SKM-1 treated with dmso at 0.1 percent for 144 hours (cell line): ENCODE measurements at regions not wholly inside any gene's neighbourhood (a gene's known extent, or its start where the extent isn't known, plus 50 kb on each side); places are given as distances from the start of the nearest gene placed in this dataset.
"Not testable (repeated sequence)": the region's sequence is repeated elsewhere in the genome, so short reads cannot be mapped to it uniquely, and the experiment has no call there.

Experiments used
- DNase-seq: peaks from one replicate; lab custom pipeline; 2025; ENCODE audit not compliant: unreplicated experiment; lab: John Stamatoyannopoulos, UW

DNA sequence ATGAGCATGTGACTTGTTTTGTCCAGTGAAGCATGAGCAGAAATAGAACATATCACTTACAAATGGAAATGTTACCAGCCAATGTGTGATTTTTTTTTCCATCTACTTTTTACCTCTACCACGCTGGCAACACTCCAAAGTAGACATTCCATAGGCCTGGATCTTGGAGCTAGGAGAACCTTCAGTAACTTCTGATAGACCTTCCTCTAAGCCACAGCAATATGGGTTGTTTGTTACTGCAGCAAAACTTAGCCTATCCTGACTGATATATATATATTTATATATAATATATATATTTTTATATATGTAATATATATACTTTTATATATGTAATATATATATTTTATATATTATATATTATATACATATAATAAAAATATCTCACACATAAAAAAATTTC, 284.4 kb upstream of the XYLT1 start:
- no peak for DNase-seq

DNA sequence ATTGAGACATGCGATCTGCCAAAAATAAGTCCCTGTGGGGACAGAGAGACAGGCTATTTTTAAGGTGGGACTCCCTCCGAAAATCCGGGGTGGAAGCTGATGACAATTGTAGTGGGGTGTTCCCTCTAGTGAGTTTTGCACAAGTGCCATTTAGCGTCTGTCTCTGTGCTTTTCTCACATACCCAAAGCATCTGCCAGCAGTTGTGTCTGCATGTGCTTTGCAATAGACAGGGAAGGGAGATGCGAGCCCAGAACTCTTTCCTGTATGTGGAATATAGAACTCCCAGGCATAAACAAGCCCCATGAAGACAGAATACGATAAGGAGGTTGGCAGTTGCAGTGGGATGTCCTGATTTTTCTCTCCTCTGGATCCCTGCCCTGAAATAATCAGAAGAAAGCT, 282.7 kb upstream of the XYLT1 start:
- DNase-seq: no peak

DNA sequence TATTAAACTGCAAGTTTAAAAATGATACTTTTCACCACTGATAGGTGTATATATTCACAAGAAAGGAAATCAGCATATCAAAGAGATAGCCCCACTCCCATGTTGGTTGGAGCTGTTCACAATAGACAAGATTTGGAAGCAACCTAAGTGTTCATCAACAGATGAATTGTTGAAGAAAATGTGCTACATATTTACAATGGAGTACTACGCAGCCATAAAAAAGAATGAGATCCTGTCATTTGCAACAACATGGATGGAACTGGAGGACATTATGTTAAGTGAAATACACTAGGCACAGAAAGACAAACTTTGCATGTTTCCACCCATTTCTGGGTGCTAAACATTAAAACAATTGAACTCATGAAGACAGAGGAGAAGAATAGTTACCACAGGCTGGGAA, 278.9 kb upstream of the XYLT1 start:
- DNase-seq: no peak

DNA sequence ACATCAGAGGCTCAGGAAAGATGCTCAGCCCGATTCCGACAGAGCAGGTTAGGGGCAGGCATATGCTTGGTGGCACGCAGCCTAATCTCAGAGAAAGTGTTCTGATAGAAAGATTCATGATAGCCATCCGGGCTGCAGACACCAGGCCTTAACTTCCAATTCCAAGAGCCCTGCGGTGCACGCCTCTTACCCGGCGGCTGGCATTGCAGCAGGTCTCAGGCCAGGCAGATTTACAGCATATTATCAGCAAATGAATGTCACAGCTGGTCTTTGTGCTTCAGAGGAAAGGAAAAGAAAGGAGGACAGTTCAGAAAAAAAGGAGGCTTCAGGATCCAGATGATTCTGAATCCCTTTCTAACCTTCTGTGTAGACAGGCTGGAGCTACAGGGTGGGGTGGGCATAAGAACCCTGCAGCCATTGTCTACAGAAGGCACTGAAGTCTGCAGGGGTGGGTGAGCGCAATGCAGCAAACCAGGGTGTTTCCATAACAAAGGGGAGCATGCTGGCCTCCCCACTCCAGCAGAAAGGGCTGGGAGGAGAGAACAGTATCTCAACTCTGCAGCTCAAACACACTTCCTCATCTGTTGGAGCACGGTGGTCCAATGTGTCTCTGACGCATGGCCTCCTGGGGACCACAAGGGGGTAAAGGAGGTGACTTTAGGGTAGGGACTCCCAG, 277.4 kb upstream of the XYLT1 start:
- no peak for DNase-seq

DNA sequence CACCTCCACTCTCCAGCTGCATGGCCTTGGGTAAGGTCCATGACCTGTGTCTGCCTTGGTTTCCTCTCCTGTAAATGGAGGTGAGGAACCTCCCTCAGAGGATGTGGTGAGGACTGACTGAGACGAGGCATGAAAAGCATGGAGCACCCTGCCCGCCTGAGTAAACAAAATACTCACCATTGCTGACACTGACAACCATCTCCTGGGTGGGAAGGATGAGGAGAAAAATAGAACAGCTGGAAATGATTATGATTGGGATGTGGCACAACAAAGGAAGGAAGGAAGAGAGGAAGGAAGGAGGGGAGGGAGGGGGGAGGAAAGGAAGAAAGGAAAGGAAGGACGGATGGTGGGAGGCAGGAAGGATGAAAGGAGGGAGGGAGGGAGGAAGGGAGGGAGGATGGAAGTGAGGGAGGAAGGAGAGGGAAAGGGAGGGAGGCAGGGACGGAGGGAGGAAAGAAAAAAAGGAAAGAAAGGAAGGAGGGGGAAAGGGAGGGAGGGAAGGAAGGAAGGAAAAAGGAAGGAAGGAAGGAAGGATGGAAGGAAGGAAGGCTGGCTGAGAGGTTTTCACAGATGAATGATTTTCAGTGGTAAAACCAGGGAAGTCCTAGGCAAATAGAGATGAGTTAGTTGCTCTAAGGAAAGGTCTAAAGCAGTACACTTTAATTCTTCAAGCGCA, 276.5 kb upstream of the XYLT1 start:
- DNase-seq: no peak

DNA sequence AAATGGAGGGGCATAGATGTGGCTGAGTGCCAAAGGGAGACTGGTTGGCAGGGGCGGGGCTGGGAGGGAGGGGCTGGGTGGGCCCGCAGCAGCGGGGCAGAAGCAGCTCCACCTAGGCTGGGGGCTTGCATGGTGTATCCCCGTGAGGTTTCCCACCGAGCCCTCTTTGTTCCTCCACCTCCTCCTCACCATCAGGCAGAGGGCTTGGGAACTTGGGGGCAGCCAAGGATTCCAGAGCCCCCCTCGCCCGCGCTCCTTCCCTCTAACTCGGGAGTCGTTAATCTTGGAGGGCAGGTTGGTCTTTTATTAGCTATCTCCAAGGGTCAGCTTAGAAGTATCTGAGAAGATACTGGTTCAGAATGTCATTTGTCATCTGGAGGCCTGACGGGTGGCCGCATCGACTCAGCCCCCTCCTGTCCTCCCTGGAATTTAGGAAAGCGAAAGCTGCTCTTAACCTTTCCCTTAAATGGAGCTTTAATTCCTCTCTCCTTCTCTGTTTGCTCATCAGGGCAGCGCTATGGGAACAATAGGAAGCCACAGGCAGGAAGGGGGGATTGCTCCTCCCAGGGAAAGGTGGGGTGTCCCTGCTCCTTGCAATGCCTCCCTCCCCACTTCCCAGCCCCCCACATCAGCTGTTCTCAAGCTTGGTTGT, 274.3 kb upstream of the XYLT1 start:
- DNase-seq: no peak

DNA sequence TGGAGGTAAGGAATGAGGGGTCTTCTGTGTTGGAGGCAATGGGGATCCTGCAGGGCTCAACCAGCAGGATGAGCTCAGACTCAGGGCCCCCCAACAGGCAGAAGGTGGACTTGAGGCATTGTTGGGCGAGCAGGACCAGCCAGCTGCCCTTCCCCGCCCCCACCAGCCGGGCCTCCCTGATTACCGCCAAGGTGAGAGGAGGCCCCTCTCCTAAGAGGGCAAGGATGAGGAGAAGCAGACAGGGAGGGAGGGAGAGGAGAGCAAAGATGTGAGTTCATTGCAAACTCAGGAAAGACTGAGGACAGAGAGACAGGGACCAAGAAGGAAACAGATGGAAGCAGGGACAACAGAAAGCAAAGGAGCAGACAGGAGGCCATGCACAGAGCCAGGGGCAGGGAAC, 272.8 kb upstream of the XYLT1 start:
- DNase-seq: no peak

DNA sequence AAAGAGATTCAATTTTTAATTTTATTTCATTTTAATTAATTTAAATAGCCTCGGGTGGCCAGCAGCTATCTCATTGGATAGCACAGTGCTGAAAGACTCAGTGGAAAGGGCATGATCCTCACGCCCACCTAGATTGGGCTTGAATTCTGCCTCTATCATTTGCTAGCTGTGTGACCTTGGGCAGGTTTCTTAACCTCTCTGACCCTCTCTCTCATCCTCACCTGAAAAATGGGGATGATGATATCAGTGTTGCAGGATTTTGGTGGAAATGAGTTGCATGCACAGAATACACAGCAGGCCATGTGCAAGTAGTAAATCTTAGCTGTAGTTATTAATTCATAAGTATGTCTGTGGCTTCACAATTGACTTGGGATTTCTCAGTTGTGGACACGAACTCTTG, 272.4 kb upstream of the XYLT1 start:
- no peak for DNase-seq

DNA sequence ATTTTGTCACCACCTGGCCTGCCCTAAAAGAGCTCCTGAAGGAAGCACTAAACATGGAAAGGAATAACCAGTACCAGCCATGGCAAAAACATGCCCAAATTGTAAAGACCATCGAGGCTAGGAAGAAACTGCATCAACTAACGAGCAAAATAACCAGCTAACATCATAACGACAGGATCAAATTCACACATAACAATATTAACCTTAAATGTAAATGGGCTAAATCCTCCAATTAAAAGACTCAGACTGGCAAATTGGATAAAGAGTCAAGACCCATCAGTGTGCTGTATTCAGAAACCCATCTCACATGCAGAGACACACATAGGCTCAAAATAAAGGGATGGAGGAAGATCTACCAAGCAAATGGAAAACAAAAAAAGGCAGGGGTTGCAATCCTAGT, 264.3 kb upstream of the XYLT1 start:
- not testable (repeated sequence) for DNase-seq

DNA sequence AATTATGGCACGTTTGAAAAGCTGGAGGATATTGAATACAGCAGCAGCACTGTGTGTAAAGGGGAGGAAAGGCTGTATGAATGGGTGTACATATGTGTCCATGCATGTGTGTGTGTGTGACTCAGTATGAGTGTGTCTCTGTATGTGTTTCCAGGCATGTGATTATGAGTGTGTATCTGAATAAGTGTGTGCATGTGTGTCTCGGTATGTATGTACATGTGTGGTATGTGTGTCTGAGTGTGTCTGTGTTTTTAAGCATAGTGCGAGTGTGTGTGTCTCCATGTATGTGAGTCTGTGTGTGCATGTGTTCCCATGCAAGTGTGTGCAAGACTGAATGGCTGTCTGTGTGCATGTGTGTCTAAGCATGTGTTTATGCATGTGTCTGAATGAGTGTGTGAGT, 259.1 kb upstream of the XYLT1 start:
- DNase-seq: no peak

DNA sequence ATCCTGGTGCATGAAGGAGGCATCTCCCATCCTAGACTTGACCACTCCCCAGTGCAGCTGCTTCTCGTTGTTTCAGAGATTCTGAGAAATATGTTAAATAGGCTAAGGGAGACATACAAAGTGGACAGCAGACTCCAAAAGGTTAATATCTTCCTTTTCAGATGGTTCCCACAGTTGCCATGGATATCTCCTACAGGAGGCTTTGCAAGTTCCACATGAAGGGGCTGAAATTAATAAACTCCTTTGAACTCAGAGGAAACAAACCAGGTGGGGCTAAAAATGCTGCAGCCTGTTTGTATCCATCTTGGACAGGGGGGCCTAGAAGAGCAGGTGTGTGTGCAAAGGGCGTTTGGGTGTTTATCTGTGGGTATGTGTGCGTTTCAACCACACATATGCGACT, 257.4 kb upstream of the XYLT1 start:
- DNase-seq: no peak

DNA sequence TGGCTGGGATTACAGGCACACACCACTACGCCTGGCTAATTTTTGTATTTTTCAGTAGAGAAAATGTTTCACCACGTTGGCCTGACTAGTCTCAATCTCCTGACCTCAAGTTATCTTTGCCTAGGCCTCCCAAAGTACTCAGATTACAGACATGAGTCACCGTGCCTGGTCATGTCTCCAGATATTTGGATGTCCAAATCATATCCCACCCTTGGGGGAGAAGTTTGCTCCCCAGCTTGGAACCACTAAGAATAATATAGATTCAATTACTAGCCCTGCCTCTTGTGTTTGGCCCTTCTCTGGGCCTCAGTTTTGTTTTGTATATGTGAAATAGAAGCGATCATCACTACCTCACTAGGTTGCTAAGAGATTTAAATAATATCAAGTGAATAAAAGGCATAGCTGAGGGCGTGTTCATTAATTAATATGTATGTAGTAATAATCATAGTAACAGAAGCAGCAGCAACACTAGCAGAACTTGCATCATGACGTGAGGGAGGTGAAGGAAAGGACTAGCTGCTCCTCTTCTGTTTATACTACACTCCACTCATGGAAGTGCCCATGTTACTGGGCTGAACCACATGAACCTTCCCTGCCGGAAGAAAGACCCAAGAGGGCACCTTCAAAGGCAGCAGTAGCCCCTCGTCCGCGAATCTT, 253.6 kb upstream of the XYLT1 start:
- DNase-seq: no peak

DNA sequence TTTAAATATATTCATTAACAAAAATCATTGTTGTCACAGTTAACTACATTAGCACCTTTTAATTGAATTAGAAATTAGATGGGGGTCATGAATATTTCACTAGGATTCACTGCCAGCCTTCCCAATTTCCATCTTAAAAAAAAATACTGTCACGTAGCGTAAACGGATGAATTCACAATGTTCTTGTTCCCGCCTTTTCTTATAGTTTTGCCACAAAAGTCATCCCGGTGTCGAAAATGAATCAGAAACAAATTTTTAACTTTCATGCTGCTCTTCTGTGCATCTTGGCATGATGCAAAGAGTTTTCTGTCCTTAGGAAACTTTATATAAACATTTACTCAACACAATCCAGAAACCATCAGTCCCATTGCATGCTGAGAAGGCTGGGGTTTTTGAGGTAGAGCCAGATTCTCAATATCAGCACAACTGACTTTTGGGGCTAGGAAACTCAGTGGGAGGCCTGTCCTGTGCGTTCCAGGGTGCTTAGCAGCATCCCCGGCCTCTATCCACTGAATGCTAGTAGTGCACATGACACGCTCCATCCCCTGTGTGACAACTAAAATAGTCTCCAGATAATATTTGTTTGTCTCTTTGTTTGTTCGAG, 252.9 kb upstream of the XYLT1 start:
- DNase-seq: no peak

DNA sequence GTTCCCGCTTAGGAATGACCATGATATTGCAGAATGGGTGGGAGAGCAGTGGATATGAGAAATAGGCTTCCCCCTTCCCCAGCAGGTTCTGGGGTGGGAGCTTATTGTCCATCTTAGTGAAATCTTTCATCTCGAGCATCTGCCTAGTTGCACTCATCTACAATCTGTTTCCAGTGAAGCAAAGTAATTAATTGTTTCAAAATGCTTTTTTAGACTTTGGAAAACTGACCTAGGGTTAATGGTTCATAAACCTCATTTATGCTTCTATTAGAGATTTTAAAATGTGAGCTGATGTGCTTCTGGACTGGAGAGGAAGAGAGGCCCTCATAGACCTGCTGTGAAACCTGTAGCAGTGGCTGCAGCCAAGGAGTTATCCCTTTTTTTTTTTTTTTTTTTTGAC, 247.7 kb upstream of the XYLT1 start:
- no peak for DNase-seq

DNA sequence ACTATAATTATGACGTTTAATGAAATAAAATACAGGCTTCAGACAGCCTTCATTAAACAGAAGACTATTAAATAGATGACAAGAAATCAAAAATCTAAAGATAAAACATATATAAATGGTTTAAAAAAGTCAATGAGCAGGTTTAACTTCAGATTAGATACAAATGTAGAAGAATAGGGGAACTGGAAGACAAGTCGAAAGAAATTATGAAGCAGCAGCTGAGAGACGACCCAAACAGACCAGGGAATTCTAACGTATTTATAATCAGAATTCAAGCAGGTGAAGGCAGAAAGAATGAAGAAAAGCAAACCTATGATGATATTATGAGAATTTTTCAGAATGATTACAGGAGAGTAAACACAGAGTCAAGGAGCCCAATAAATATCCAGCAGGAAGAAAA, 235.1 kb upstream of the XYLT1 start:
- DNase-seq: no peak

DNA sequence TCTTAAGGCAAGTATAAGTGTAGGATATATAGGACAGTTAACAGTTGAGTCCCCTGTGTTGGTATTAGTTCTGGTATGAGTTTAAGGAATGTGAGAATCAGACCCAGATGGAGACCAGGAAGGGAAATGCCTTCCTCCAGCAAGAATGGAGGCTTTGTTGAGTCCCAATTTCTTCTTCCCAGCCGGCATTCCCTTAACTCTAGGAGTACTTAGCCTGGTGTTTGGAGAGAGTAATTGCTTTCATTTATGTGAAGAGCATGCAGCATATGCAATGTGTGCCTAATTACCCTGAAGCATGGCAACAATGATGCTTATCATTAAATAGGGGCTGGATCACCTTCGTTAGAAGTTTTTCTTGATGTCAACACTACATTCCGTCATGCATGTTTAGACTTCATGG, 225.9 kb upstream of the XYLT1 start:
- no peak for DNase-seq

DNA sequence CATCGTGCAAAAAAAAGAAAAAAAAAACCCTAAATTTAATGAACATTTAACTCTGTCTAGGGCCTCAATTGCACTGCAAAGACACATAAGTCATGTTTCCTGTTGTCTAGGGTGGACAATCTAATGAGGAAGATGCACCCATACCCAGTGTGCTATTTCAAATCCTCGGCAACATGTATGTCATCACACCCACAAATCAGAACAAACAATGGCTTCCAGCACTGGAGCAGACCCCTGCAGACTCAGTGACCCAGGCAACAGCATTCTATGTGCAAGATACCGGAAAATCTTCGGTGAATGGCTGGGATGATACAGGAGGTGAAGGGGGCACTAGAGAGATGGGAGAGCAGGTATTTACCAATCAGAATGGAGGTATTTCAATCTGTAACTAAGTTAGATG, 221.7 kb upstream of the XYLT1 start:
- DNase-seq: no peak

DNA sequence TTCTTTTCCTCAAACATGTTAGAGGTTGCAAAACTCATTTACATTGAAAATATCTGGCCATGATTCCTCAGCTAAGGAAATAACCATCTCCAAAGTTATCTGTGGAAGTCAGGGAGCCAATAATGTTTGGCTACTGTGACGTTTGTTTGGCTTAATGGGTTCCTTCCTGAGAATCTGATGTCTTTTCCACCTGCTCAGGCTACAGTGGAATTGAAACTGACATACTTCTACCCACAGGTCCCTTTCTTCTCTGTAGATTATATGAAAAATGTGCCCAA, 221.1 kb upstream of the XYLT1 start:
- DNase-seq: no peak

DNA sequence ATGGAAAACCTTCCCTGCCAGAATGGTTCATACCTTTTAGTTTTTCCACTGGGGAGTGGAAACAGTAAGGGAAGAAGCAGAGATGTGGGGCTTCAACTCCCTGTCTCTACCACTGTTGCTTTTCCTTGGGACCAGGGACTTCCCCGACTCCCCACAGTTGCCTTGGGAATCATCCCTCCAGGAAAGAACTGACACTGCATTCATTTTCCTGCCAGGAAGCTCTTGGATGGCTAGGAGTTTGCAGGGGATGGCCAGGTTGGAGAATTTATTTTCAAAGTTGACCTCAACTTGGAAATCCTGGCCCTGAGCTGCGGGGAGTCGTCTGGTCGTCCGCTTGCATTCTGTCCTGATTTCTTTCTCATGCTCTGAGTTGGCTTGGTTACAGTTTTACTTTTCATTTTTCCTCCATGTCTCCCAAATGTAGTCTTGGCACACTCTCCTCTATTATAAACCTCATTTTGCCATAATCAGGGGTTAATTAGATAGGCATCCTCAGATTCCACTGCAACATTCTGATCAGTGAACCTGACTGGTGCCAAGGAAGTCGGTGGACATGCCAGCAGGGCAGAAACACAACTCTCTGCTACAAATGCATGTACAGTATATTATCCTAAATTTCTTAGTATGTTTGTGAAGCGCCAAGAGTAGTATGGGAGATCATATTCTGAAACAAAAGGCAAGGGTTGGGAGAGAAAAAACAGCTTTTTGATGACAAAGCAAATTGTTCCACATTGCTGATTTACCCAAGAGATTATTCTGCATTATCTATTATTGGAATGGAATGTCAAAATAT, 220.5 kb upstream of the XYLT1 start:
- DNase-seq: no peak

DNA sequence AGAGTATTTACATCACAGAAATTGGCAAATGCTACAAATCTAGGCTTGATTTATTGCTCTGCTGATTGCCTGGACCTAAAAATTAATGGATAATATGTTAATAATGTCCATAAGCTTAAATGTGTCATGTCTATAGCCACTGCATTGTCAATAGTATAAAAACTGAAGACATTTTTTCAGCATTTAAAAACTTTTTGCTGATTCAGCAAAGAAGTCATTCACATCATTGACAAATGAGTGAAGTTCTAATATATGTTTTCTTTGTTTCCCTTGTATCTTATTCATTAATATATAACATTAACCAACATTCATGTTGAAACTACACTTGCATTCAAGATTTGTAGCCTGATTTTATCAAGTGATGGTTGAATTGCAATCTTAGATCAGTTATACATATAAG, 214.7 kb upstream of the XYLT1 start:
- no peak for DNase-seq

DNA sequence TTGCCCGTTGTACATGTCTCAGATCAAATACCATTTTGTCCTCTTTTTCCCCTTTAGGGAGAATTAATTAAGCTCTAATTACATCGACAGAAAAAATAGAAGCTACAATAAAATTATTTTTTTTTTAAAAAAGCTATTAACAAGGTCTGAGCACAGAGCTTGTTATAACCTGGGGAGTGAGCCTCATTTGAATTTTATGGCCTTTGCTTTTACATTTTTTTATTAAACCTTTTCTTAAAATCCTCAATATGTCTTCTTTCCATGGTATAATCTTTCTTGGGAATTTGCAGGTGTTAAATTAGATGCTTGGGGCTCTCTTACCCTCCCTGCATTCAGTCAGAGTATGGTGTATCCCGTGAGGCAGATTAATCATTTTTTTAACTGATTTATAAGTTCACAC, 212.5 kb upstream of the XYLT1 start:
- DNase-seq: no peak
